Naive thymus-derived CD4-positive, alpha-beta T cell (primary cell): ENCODE measurements at regions not wholly inside any gene's neighbourhood (a gene's known extent, or its start where the extent isn't known, plus 50 kb on each side); places are given as distances from the start of the nearest gene placed in this dataset.
A peak's percentile ranks its signal among the peaks of the same experiment; 100 is the strongest.
"Not testable (repeated sequence)": the region's sequence is repeated elsewhere in the genome, so short reads cannot be mapped to it uniquely, and the experiment has no call there.

Source experiments
- ATAC-seq: fragments of 150-1000 bp; cut with Tn5 transposase; 2 replicates; pipeline ENCODE4 v1.10.0; 2021; ENCODE audit warnings: mild to moderate bottlenecking, moderate library complexity
- CTCF ChIA-PET: fragments of 350-600 bp; sonication (Branson Sonifier 250); formaldehyde crosslinking; loops from one replicate; lab custom pipeline; 2021; ENCODE audit warnings: antibody characterized with exemption; lab: Charles Lee
- POLR2A ChIA-PET: fragments of 350-600 bp; sonication (Branson Sonifier 250); formaldehyde crosslinking; loops from one replicate; lab custom pipeline; 2021; ENCODE audit warnings: antibody characterized with exemption, inconsistent platforms; lab: Charles Lee
- DNase-seq, 9 donors: peaks; one replicate each; pipeline versions ENCODE4 v3.0.0 to v3.0.0-alpha.2; 2020 to 2022; ENCODE audit warnings: mixed read lengths in 1 of 9
- H3K27ac ChIP-seq: one replicate; pipeline ENCODE4 v1.7.0; 2013; ENCODE audit warnings: mild to moderate bottlenecking, low read depth, low read length, moderate library complexity
- H3K27me3 ChIP-seq, 2 donors: one replicate each; pipeline ENCODE4 v1.7.0; 2013; ENCODE audit warnings: low read length in 2 of 2, mild to moderate bottlenecking in 2 of 2, moderate library complexity in 2 of 2; ENCODE audit not compliant: control insufficient read depth in 2 of 2, insufficient read depth in 2 of 2
- H3K36me3 ChIP-seq, 3 experiments: 1 replicate in 2 of 3; 2 replicates in 1 of 3; pipeline ENCODE4 v1.7.0; 2013; ENCODE audit warnings: low read length in 3 of 3, mild to moderate bottlenecking in 3 of 3, moderate library complexity in 1 of 3; ENCODE audit not compliant: insufficient read depth in 3 of 3, control insufficient read depth in 2 of 3
- H3K4me1 ChIP-seq, 2 donors: one replicate each; pipeline ENCODE4 v1.7.0; 2013; ENCODE audit warnings: low read length in 2 of 2, mild to moderate bottlenecking in 2 of 2, moderate library complexity in 1 of 2; ENCODE audit not compliant: control insufficient read depth in 2 of 2, insufficient read depth in 2 of 2
- H3K4me3 ChIP-seq: 2 replicates; pipeline ENCODE4 v1.7.0; 2013; ENCODE audit warnings: mild to moderate bottlenecking, low read length
- H3K9me3 ChIP-seq, 3 experiments: 1 replicate in 2 of 3; 2 replicates in 1 of 3; pipeline ENCODE4 v1.7.0; 2013; ENCODE audit warnings: low read length in 3 of 3; ENCODE audit not compliant: control insufficient read depth in 2 of 3
- H3K27ac Mint-ChIP-seq, 9 donors: one replicate each; pipeline ENCODE4 v1.8.0; 2020 to 2022; ENCODE audit warnings: mixed read lengths in 9 of 9, mild to moderate bottlenecking in 8 of 9, moderate library complexity in 5 of 9, inconsistent platforms in 2 of 9
- H3K27me3 Mint-ChIP-seq, 5 donors: one replicate each; pipeline ENCODE4 v1.8.0; 2021 to 2022; ENCODE audit warnings: mixed read lengths in 5 of 5, mild to moderate bottlenecking in 1 of 5
- H3K36me3 Mint-ChIP-seq, 5 donors: one replicate each; pipeline ENCODE4 v1.8.0; 2020 to 2022; ENCODE audit warnings: mixed read lengths in 5 of 5, mild to moderate bottlenecking in 3 of 5, inconsistent platforms in 1 of 5
- H3K4me1 Mint-ChIP-seq, 7 donors: one replicate each; pipeline ENCODE4 v1.8.0; 2020 to 2022; ENCODE audit warnings: mixed read lengths in 7 of 7, mild to moderate bottlenecking in 3 of 7, inconsistent platforms in 1 of 7
- H3K4me3 Mint-ChIP-seq, 10 donors: one replicate each; pipeline ENCODE4 v1.8.0; 2020 to 2022; ENCODE audit warnings: mild to moderate bottlenecking in 10 of 10, mixed read lengths in 10 of 10, moderate library complexity in 6 of 10, inconsistent platforms in 2 of 10
- H3K9me3 Mint-ChIP-seq, 11 donors: one replicate each; pipeline ENCODE4 v1.8.0; 2020 to 2022; ENCODE audit warnings: mixed read lengths in 11 of 11, mild to moderate bottlenecking in 4 of 11, inconsistent platforms in 1 of 11, moderate library complexity in 1 of 11
- intact Hi-C, 2 donors: fragments of 100-400 bp; cut with micrococcal nuclease; formaldehyde crosslinking; loops; one replicate each; pipeline ENCODE4 v1.15.1; 2023

DNA sequence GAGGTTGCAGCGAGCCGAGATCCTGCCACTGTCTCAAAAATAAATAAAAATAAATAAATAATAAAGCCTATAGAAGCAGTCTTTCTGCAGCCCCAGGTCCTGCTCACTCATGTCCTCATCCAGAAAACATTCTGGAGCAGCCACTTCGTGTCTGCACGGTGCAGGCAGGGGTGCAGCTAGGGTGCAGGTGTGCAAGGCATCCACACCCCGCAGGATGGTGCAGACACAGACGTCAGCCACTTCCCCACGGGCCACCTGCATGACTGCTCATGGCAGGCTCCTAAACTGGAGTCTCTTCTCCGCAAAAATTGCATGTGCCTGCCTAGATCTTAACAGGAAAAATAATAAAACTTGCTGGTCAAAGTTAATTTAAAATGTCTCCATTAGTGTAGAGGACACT, 80.2 kb upstream of the SNTG2 start:
- Mint-ChIP-seq H3K4me1 (peaks cover 0 to 20% (median 0%) of the 10 kb centered on the region in 7 donors), H3K4me3 (no peak overlapping the region), H3K27me3 (peaks cover 0 to 36% (median 17%) of the 10 kb centered on the region in 5 donors), H3K36me3 (peaks cover 0 to 5% (median 0%) of the 10 kb centered on the region in 5 donors), H3K9me3 (peaks cover 0 to 2% (median 0%) of the 10 kb centered on the region in 11 donors), H3K27ac (no peak overlapping the region)
- intact Hi-C loops = no loop called here
- Histone ChIP-seq H3K27me3 (no peaks in the 10 kb centered on the region), H3K36me3 (no peaks in the 10 kb centered on the region), H3K4me1 (no peaks in the 10 kb centered on the region), H3K4me3 (no peak overlapping the region), H3K27ac (no peak overlapping the region), H3K9me3 (no peaks in the 10 kb centered on the region)
- CTCF ChIA-PET = no interaction called here
- ATAC-seq = no peak
- POLR2A ChIA-PET = no interaction called here
- DNase-seq = no peak

DNA sequence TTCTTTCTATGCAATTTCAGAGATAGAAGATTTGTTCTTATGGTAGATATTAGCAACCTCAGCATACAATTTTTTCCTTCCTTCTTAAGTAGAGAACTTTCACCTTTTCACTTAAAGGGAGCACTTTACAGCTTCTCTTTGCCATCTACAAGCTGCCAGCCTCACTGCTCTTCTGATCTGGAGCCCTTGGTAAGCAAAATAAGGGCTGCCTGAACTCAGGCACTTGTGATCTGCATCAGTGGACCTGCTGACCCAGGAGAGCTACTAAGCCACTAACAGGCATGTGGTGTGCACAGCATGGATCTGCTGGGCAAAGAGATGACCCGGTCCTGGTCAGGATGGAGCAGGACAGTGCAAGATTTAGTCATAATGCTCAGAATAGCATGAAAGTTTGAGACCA, 80.8 kb upstream of the SNTG2 start:
- H3K27me3 Mint-ChIP-seq = peaks cover 0 to 36% (median 17%) of the 10 kb centered on the region in 5 donors
- DNase-seq (no peak), ATAC-seq (no peak)
- intact Hi-C loops = no loop called here
- Histone ChIP-seq H3K27me3 (no peaks in the 10 kb centered on the region), H3K36me3 (no peaks in the 10 kb centered on the region), H3K4me1 (no peaks in the 10 kb centered on the region), H3K27ac (peak overlapping the region; percentile 64), H3K4me3 (no peak overlapping the region), H3K9me3 (no peaks in the 10 kb centered on the region)
- H3K36me3 Mint-ChIP-seq = peaks cover 0 to 5% (median 0%) of the 10 kb centered on the region in 5 donors
- H3K4me1 Mint-ChIP-seq = peaks cover 0 to 20% (median 0%) of the 10 kb centered on the region in 7 donors
- no peak overlapping the region for H3K27ac Mint-ChIP-seq
- peaks cover 0 to 2% (median 0%) of the 10 kb centered on the region in 11 donors for H3K9me3 Mint-ChIP-seq
- ChIA-PET POLR2A (no interaction called here), CTCF (no interaction called here)
- H3K4me3 Mint-ChIP-seq = peak overlapping the region in 2 of 10 donors; percentile 27 to 52

GRCh38 chr2:869357-869871, 81.2 kb upstream of the SNTG2 start:
- ChIA-PET CTCF (no interaction called here), POLR2A (no interaction called here)
- Mint-ChIP-seq H3K36me3 (peaks cover 0 to 5% (median 0%) of the 10 kb centered on the region in 5 donors), H3K4me3 (peak overlapping the region in 2 of 10 donors; percentile 27 to 52), H3K27me3 (peaks cover 0 to 40% (median 17%) of the 10 kb centered on the region in 5 donors), H3K9me3 (peaks cover 0 to 2% (median 0%) of the 10 kb centered on the region in 11 donors), H3K4me1 (peaks cover 0 to 19% (median 0%) of the 10 kb centered on the region in 7 donors), H3K27ac (no peak overlapping the region)
- Histone ChIP-seq H3K4me1 (no peaks in the 10 kb centered on the region), H3K27ac (peak overlapping the region; percentile 64), H3K4me3 (no peak overlapping the region), H3K36me3 (no peaks in the 10 kb centered on the region), H3K9me3 (no peaks in the 10 kb centered on the region), H3K27me3 (no peaks in the 10 kb centered on the region)
- intact Hi-C loops = no loop called here
- DNase-seq (no peak), ATAC-seq (peak; percentile 53)

GRCh38 chr2:868857-869256, 81.8 kb upstream of the SNTG2 start:
- H3K27me3 ChIP-seq, H3K27ac Mint-ChIP-seq, H3K4me3 Mint-ChIP-seq, H3K9me3 Mint-ChIP-seq, intact Hi-C loops, DNase-seq, H3K9me3 ChIP-seq, CTCF ChIA-PET, POLR2A ChIA-PET, H3K27ac ChIP-seq, H3K4me1 ChIP-seq, H3K4me3 ChIP-seq, H3K36me3 ChIP-seq, H3K36me3 Mint-ChIP-seq, ATAC-seq: not testable (repeated sequence)
- peaks cover 0 to 19% (median 0%) of the 10 kb centered on the region in 7 donors for H3K4me1 Mint-ChIP-seq
- H3K27me3 Mint-ChIP-seq = peaks cover 0 to 40% (median 17%) of the 10 kb centered on the region in 5 donors

DNA sequence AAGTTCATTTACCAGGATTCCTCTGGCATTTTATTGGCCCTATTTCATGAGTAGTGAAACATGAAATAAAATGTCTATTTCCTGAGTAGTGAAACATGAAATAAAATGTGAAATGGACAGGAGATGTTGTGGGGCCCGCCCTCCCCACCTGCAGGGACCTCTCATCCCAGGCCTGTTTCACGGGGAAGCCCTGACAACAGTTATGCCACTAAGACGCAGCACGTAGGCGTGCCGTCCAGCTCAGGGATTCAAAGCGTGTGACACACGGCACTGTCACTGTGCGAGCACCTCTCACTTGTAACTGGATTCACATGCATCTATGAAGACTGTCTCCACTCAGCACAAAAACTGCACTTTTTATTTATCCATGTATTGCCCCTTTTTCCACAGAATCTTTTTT, 83.4 kb upstream of the SNTG2 start:
- peaks cover 0 to 17% (median 0%) of the 10 kb centered on the region in 7 donors for H3K4me1 Mint-ChIP-seq
- intact Hi-C loops = no loop called here
- no peaks in the 10 kb centered on the region for H3K36me3 ChIP-seq
- no peak overlapping the region for H3K4me3 ChIP-seq
- H3K27ac ChIP-seq = peak overlapping the region; percentile 55
- H3K27me3 ChIP-seq = no peaks in the 10 kb centered on the region
- peaks cover 0 to 2% (median 0%) of the 10 kb centered on the region in 11 donors for H3K9me3 Mint-ChIP-seq
- peaks cover 0 to 40% (median 19%) of the 10 kb centered on the region in 5 donors for H3K27me3 Mint-ChIP-seq
- no peaks in the 10 kb centered on the region for H3K9me3 ChIP-seq
- DNase-seq = no peak
- no peak overlapping the region for H3K27ac Mint-ChIP-seq
- H3K36me3 Mint-ChIP-seq = peaks cover 0 to 5% (median 0%) of the 10 kb centered on the region in 5 donors
- no peak overlapping the region for H3K4me3 Mint-ChIP-seq
- CTCF ChIA-PET = no interaction called here
- POLR2A ChIA-PET = no interaction called here
- H3K4me1 ChIP-seq = no peaks in the 10 kb centered on the region
- ATAC-seq = no peak

- POLR2A ChIA-PET = no interaction called here
- Mint-ChIP-seq H3K4me3 (no peak overlapping the region), H3K9me3 (peaks cover 0 to 2% (median 0%) of the 10 kb centered on the region in 11 donors), H3K27ac (no peak overlapping the region), H3K27me3 (peaks cover 0 to 40% (median 19%) of the 10 kb centered on the region in 5 donors), H3K4me1 (peaks cover 0 to 16% (median 0%) of the 10 kb centered on the region in 7 donors), H3K36me3 (peaks cover 0 to 5% (median 0%) of the 10 kb centered on the region in 5 donors)
- no peaks in the 10 kb centered on the region for H3K27me3 ChIP-seq
- no peaks in the 10 kb centered on the region for H3K9me3 ChIP-seq
- H3K4me3 ChIP-seq = no peak overlapping the region
- no peaks in the 10 kb centered on the region for H3K36me3 ChIP-seq
- no peaks in the 10 kb centered on the region for H3K4me1 ChIP-seq
- DNase-seq (no peak), ATAC-seq (no peak)
- CTCF ChIA-PET = no interaction called here
- H3K27ac ChIP-seq = no peak overlapping the region
- intact Hi-C loops = no loop called here
Measured at GRCh38 chr2:866887-867286, 83.8 kb upstream of the SNTG2 start.
